Right lobe of liver (tissue), 6 donors: ENCODE measurements at regions not wholly inside any gene's neighbourhood (a gene's known extent, or its start where the extent isn't known, plus 50 kb on each side); places are given as distances from the start of the nearest gene placed in this dataset.
A peak's percentile ranks its signal among the peaks of the same experiment; 100 is the strongest.
"Not testable (repeated sequence)": the region's sequence is repeated elsewhere in the genome, so short reads cannot be mapped to it uniquely, and the experiment has no call there.

Experiments used
- ATAC-seq, 4 donors: fragments of 200-7000 bp; cut with Tn5 transposase; one replicate each; pipeline ENCODE4 v1.9.1; 2020; ENCODE audit warnings: mild to moderate bottlenecking in 4 of 4, moderate library complexity in 4 of 4
- DNase-seq, 3 donors: peaks; one replicate each; pipeline ENCODE4 v3.0.0-alpha.2; 2020
- H3K27ac ChIP-seq, 3 donors: fragments of 200-600 bp; one replicate each; pipeline ENCODE4 v1.8.0; 2022
- H3K27me3 ChIP-seq, 2 donors: fragments of 200-600 bp; one replicate each; pipeline ENCODE4 v1.8.0; 2022
- H3K36me3 ChIP-seq, 4 donors: fragments of 200-600 bp; sonication (generic) in 1 of 4; one replicate each; pipeline versions ENCODE4 v1.5.1 to v1.8.0; 2017 to 2022; ENCODE audit warnings: control low read depth in 1 of 4
- H3K4me1 ChIP-seq, 4 donors: fragments of 200-600 bp; sonication (generic) in 1 of 4; one replicate each; pipeline versions ENCODE4 v1.5.1 to v1.8.0; 2017 to 2022; ENCODE audit warnings: control low read depth in 1 of 4
- H3K4me3 ChIP-seq, 3 donors: fragments of 200-600 bp; one replicate each; pipeline ENCODE4 v1.8.0; 2022
- H3K9me3 ChIP-seq, 4 donors: fragments of 200-600 bp; sonication (generic) in 1 of 4; one replicate each; pipeline versions ENCODE4 v1.5.1 to v1.8.0; 2017 to 2022; ENCODE audit warnings: control low read depth in 1 of 4
- CTCF ChIP-seq, 4 donors: fragments of 200-600 bp in 3 of 4; fragments of 450-650 bp in 1 of 4; IDR thresholded peaks; one replicate each; pipeline versions ENCODE4 v1.5.1 to v1.8.0; 2016 to 2022; ENCODE audit warnings: antibody characterized with exemption in 4 of 4, mild to moderate bottlenecking in 2 of 4
- POLR2A ChIP-seq: fragments of 450-650 bp; IDR thresholded peaks from one replicate; pipeline ENCODE4 v1.6.1; 2017; ENCODE audit warnings: antibody characterized with exemption, mild to moderate bottlenecking
- WGBS: methylation state at CpG from one replicate; pipeline ENCODE4 v1.1.6; 2018; ENCODE audit warnings: low coverage, low lambda C conversion rate; ENCODE audit not compliant: insufficient coverage; ENCODE audit errors: missing lambda C conversion rate; 5-methylcytosine and 5-hydroxymethylcytosine counted together
- intact Hi-C, 2 donors: fragments of 100-400 bp; cut with DNase I; formaldehyde crosslinking; loops; one replicate each; pipeline versions ENCODE4 v1.11.2 to v1.14.1; 2022
- donor health status: DM: no; HTN: yes; CAD: no.
- donor health status: DM: no; HTN: no; CAD: no.
- donor health status: DM: no; HTN: no; CAD: no.
- donor health status: DM: no; HTN: yes; CAD: no.
- donor health status: DM: no; HTN: yes; CAD: no.

DNA sequence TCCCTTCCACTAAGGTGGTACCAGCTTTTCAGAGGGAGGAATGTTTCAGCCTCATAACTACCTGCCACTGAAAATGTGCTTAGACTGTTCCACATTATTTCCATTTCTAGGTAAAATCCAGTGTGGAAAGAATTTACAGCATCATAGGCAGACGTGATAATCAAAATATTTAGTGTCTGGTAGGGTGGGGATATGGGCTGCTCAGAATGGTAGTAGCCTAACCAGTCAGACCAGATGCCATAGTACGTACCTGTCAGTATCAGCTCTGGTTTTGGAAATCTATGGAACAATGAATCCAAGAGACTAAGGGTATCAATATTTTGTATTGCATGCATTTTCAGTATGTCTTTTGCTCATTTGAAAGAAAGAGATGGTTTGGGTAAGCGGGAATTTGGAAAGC is 76.8 kb upstream of the APBB1IP start:
- no peak for ATAC-seq
- no peaks in the 10 kb centered on the region for H3K9me3 ChIP-seq
- no peak overlapping the region for H3K4me3 ChIP-seq
- H3K27ac ChIP-seq = no peak overlapping the region
- DNase-seq = no peak
- intact Hi-C loops = no loop called here
- no peaks in the 10 kb centered on the region for H3K36me3 ChIP-seq
- TF ChIP-seq POLR2A (no peak), CTCF (IDR thresholded peaks at IDR 0.05) (no peak)
- H3K4me1 ChIP-seq = no peaks in the 10 kb centered on the region
- H3K27me3 ChIP-seq = no peaks in the 10 kb centered on the region
- 64% methylated on average over 3 of the region's 3 CpGs for WGBS

DNA sequence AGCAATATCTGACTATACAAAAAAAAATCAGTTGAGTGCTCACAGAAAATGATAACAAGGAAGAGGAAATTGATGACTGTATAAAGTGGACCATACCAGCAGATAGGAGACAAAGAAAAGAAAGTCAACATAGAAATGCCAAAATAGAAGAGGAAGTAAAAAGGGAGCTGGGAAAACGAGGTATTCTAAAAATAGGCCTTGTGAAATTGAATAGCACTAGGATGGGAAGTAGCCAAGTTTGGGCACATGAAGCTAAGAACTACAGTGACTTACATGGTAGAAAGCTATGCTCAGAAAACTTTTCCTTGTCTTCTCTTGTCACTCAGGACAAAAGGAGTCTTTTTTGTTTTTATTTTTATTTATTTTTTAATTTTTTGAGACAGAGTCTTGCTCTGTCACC is 76.2 kb upstream of the APBB1IP start:
- Histone ChIP-seq H3K36me3 (no peaks in the 10 kb centered on the region), H3K27me3 (no peaks in the 10 kb centered on the region), H3K27ac (no peak overlapping the region), H3K4me1 (no peaks in the 10 kb centered on the region), H3K4me3 (no peak overlapping the region), H3K9me3 (no peaks in the 10 kb centered on the region)
- DNase-seq = no peak
- WGBS = 0% methylated on average over 1 of the region's 1 CpG
- TF ChIP-seq POLR2A (no peak), CTCF (IDR thresholded peaks at IDR 0.05) (no peak)
- peak in 2 of 4 donors; percentile 13 to 33 for ATAC-seq
- intact Hi-C loops = no loop called here

- DNase-seq (peak in 1 of 3 donors; percentile 30), ATAC-seq (peak in 1 of 4 donors; percentile 93)
- H3K4me1 ChIP-seq = no peaks in the 10 kb centered on the region
- TF ChIP-seq POLR2A = no peak
- no peak for TF ChIP-seq CTCF (IDR thresholded peaks at IDR 0.05)
- no peaks in the 10 kb centered on the region for H3K36me3 ChIP-seq
- H3K4me3 ChIP-seq = no peak overlapping the region
- no peaks in the 10 kb centered on the region for H3K9me3 ChIP-seq
- H3K27me3 ChIP-seq = no peaks in the 10 kb centered on the region
- WGBS = 43% methylated on average over 2 of the region's 2 CpGs
- intact Hi-C loops = no loop called here
- no peak overlapping the region for H3K27ac ChIP-seq
Measured at GRCh38 chr10:26365681-26366358, 72.3 kb upstream of the APBB1IP start.

DNA sequence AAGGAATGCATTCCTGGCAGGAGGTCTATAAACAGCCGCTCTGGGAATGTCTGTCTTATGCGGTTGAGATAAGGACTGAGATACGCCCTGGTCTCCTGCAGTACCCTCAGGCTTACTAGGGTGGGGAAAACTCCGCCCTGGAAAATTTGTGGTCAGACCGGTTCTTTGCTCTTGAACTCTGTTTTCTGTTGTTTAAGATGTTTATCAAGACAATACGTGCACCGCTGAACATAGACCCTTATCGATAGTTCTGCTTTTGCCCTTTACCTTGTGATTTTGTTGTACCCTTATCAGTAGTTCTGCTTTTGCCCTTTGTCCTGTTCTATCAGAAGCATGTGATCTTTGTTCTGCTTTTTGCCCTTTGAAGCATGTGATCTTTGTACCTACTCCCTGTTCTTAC is 71.1 kb upstream of the APBB1IP start:
- intact Hi-C loops, DNase-seq, H3K27me3 ChIP-seq, H3K4me1 ChIP-seq, H3K36me3 ChIP-seq, H3K4me3 ChIP-seq, H3K27ac ChIP-seq, H3K9me3 ChIP-seq, ATAC-seq: not testable (repeated sequence)
- WGBS = 43% methylated on average over 7 of the region's 8 CpGs

- DNase-seq (peak in 2 of 3 donors; percentile 38 to 64), ATAC-seq (peak; percentile 66 to 85 (median 72))
- H3K27me3 ChIP-seq = no peaks in the 10 kb centered on the region
- H3K4me1 ChIP-seq = no peaks in the 10 kb centered on the region
- H3K4me3 ChIP-seq = no peak overlapping the region
- WGBS = 11% methylated on average over 3 of the region's 3 CpGs
- no peaks in the 10 kb centered on the region for H3K36me3 ChIP-seq
- intact Hi-C loops = no loop called here
- no peaks in the 10 kb centered on the region for H3K9me3 ChIP-seq
- TF ChIP-seq POLR2A (no peak), CTCF (IDR thresholded peaks at IDR 0.05) (no peak)
- H3K27ac ChIP-seq = no peak overlapping the region
Measured at GRCh38 chr10:26367771-26368170, 70.4 kb upstream of the APBB1IP start.
